ENCODE measurements at regions not wholly inside any gene's neighbourhood (a gene's known extent, or its start where the extent isn't known, plus 50 kb on each side); places are given as distances from the start of the nearest gene placed in this dataset.
"Not testable (repeated sequence)": the region's sequence is repeated elsewhere in the genome, so short reads cannot be mapped to it uniquely, and the experiment has no call there.

- Histone ChIP-seq H3K36me3 (no peaks in the 10 kb centered on the region), H3K4me1 (no peaks in the 10 kb centered on the region), H3K4me3 (no peak overlapping the region), H3K27me3 (no peaks in the 10 kb centered on the region), H3K9me3 (no peaks in the 10 kb centered on the region), H3K27ac (no peak overlapping the region)
- DNase-seq (ENCODE audit: low spot score in 2 of 2), result no peak
- TF ChIP-seq CTCF (IDR thresholded peaks at IDR 0.05) (no peak), POLR2A (IDR thresholded peaks at IDR 0.05) (no peak), EP300 (IDR thresholded peaks at IDR 0.05) (no peak)
- 87 to 92% methylated on average over 1 of the region's 1 CpG for WGBS, 2 donors
Measured at GRCh38 chr6:22770054-22770453, 200.7 kb downstream of the HDGFL1 start.

- Histone ChIP-seq H3K27me3 (no peaks in the 10 kb centered on the region), H3K36me3 (no peaks in the 10 kb centered on the region), H3K9me3 (peaks cover 0 to 12% (median 2%) of the 10 kb centered on the region in 4 donors), H3K4me1 (no peaks in the 10 kb centered on the region), H3K27ac (no peak overlapping the region), H3K4me3 (no peak overlapping the region)
- no peak for DNase-seq (ENCODE audit: low spot score in 2 of 2)
- WGBS, 2 donors, result 77 to 78% methylated on average over 2 of the region's 2 CpGs
- TF ChIP-seq POLR2A (IDR thresholded peaks at IDR 0.05) (no peak), CTCF (IDR thresholded peaks at IDR 0.05) (no peak), EP300 (IDR thresholded peaks at IDR 0.05) (no peak)
Measured at GRCh38 chr6:22774129-22774528, 204.8 kb downstream of the HDGFL1 start.

DNA sequence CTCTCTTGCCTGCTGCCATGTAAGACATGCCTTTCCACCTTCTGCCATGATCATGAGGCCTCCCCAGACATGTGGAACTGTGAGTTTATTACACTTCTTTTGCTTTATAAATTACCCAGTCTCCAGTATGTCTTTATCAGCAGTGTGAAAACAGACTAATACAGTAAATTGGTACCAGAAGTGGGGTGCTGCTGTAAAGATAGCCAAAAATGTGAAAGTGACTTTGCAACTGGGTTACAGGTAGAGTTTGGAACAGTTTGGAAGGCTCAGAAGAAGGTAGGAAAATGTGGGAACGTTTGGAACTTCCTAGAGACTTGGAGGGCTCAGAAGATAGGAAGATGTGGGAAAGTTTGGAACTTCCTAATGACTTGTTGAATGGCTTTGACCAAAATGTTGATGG lies 209.1 kb downstream of the HDGFL1 start:
- WGBS, 2 donors, result 44 to 59% methylated on average over 1 of the region's 1 CpG
- H3K27me3 ChIP-seq; DNase-seq (ENCODE audit: low spot score in 2 of 2); H3K27ac ChIP-seq; H3K36me3 ChIP-seq; H3K4me3 ChIP-seq; H3K4me1 ChIP-seq: not testable (repeated sequence)
- peaks cover 0 to 18% (median 2%) of the 10 kb centered on the region in 4 donors for H3K9me3 ChIP-seq

DNA sequence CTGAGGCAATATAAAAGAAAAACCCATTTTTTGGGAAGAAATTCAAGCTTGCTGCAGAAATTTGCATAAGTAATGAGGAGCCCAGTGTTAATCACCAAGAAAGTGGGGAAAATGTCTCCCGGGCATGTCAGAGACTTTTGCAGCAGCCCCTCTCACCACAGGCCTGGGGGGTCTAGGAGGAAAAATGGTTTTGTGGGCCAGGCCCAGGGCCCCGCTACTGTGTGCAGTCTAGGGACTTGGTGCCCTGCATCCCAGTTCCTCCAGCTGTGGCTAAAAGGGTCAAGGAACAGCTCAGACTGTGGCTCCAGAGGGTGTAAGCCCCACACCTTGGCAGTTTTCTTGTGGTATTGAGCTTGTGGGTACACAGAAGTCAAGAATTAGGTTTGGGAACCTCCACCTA lies 209.7 kb downstream of the HDGFL1 start:
- WGBS, 2 donors, result 89 to 91% methylated on average over 2 of the region's 2 CpGs
- Histone ChIP-seq H3K36me3 (no peaks in the 10 kb centered on the region), H3K9me3 (peaks cover 0 to 18% (median 2%) of the 10 kb centered on the region in 4 donors), H3K4me3 (no peak overlapping the region), H3K27me3 (no peaks in the 10 kb centered on the region), H3K4me1 (no peaks in the 10 kb centered on the region), H3K27ac (no peak overlapping the region)
- no peak for TF ChIP-seq EP300 (IDR thresholded peaks at IDR 0.05)
- TF ChIP-seq CTCF (IDR thresholded peaks at IDR 0.05), result no peak
- no peak for TF ChIP-seq POLR2A (IDR thresholded peaks at IDR 0.05)
- no peak for DNase-seq (ENCODE audit: low spot score in 2 of 2)

GRCh38 chr6:22783931-22784330 lies 214.6 kb downstream of the HDGFL1 start:
- Histone ChIP-seq H3K4me1 (peaks cover 0 to 8% (median 3%) of the 10 kb centered on the region in 4 donors), H3K36me3 (no peaks in the 10 kb centered on the region), H3K27me3 (no peaks in the 10 kb centered on the region), H3K4me3 (no peak overlapping the region), H3K27ac (no peak overlapping the region), H3K9me3 (peaks cover 0 to 8% (median 0%) of the 10 kb centered on the region in 4 donors)
- no peak for DNase-seq (ENCODE audit: low spot score in 2 of 2)
- TF ChIP-seq CTCF (IDR thresholded peaks at IDR 0.05) (no peak), EP300 (IDR thresholded peaks at IDR 0.05) (no peak), POLR2A (IDR thresholded peaks at IDR 0.05) (no peak)
- WGBS, 2 donors, result 29 to 38% methylated on average over 4 of the region's 4 CpGs

Data from tibial nerve (tissue), 4 donors.